Prostate gland (tissue), 2 donors: ENCODE measurements at regions not wholly inside any gene's neighbourhood (a gene's known extent, or its start where the extent isn't known, plus 50 kb on each side); places are given as distances from the start of the nearest gene placed in this dataset.

Experiments used
- CTCF ChIP-seq, 4 experiments: fragments of 200-600 bp in 2 of 4; fragments of 450-650 bp in 2 of 4; sonication (generic) in 2 of 4; IDR thresholded peaks; 1 replicate in 3 of 4; 2 replicates in 1 of 4; pipeline ENCODE4 v1.5.1; 2016 to 2019; ENCODE audit warnings: antibody characterized with exemption in 4 of 4, mild to moderate bottlenecking in 2 of 4, moderate library complexity in 2 of 4
- POLR2A ChIP-seq: fragments of 450-650 bp; IDR thresholded peaks from one replicate; pipeline ENCODE4 v1.6.1; 2016; ENCODE audit warnings: antibody characterized with exemption, mild to moderate bottlenecking

- TF ChIP-seq CTCF (IDR thresholded peaks at IDR 0.05) (no peak), POLR2A (no peak)
These were observed 175.6 kb upstream of the SKOR2 start for GRCh38 chr18:47427072-47427471.
